ENCODE measurements at regions not wholly inside any gene's neighbourhood (a gene's known extent, or its start where the extent isn't known, plus 50 kb on each side); places are given as distances from the start of the nearest gene placed in this dataset.

DNA sequence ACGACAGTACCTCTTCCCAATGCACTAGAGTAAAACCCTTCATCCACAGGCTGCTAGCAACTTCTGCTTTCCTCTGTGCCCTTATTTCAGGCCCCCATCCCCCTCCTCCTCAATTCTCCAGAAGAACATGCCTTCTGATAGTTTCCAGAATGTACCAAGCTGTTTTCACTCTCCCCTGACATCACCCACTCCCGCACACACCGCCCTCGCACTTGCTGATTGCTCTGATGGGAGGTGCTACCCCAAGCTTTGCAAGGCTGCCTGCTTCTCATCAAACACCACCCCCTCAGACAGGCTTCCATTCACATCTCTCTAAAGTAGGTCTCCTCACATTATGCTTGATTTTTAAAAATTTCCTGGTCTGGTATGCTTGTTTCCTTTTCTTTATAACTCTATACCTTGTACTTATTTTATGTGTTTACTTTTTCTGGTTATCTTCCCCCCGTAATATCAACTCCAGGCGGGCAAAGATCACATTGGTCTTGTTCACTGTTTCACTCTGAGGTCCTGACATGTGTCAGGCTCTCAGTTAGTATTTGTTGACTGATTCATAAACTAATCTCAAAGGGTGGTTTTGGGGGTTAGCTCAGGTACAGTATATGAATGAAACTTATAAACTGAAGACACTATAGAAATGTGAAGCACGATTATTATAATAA lies 91.0 kb upstream of the C9orf72 start:
- TF ChIP-seq POLR2A (IDR thresholded peaks at IDR 0.05) (no peak), POLR2AphosphoS5 (IDR thresholded peaks at IDR 0.05) (no peak)
- TF ChIP-seq, protein P1, sequence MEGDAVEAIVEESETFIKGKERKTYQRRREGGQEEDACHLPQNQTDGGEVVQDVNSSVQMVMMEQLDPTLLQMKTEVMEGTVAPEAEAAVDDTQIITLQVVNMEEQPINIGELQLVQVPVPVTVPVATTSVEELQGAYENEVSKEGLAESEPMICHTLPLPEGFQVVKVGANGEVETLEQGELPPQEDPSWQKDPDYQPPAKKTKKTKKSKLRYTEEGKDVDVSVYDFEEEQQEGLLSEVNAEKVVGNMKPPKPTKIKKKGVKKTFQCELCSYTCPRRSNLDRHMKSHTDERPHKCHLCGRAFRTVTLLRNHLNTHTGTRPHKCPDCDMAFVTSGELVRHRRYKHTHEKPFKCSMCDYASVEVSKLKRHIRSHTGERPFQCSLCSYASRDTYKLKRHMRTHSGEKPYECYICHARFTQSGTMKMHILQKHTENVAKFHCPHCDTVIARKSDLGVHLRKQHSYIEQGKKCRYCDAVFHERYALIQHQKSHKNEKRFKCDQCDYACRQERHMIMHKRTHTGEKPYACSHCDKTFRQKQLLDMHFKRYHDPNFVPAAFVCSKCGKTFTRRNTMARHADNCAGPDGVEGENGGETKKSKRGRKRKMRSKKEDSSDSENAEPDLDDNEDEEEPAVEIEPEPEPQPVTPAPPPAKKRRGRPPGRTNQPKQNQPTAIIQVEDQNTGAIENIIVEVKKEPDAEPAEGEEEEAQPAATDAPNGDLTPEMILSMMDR (IDR thresholded peaks at IDR 0.05): no peak

Measured in sigmoid colon (tissue), 4 donors.